ENCODE measurements at regions not wholly inside any gene's neighbourhood (a gene's known extent, or its start where the extent isn't known, plus 50 kb on each side); places are given as distances from the start of the nearest gene placed in this dataset.

DNA sequence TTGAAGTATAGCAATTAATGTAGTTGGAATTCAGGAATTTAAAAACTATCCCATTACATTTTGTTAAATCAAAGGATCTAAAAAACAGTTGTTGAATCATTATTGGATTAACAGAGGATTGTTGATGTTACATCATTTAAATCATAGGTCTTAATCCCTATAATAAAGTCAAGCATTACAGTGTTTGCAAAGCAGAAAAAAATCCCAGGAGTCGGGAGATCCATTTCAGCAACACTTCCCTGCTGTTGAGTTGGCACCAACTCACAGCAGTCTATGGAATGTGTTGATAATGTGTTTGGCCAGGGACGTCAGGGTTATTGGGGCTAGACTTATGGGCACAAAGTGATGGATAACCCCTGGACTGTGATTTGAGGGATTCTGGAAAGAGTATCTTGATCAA, 99.1 kb upstream of the TMTC1 start:
- no peak overlapping the region for H3K4me2 ChIP-seq (replicated peaks; ENCODE audit: low read depth, low read length, poor library complexity, severe bottlenecking)
- H3K4me1 Mint-ChIP-seq = no peaks in the 10 kb centered on the region
- no peak overlapping the region for H2AFZ ChIP-seq (ENCODE audit: insufficient read depth, low read depth, low read length, poor library complexity, severe bottlenecking)
- no peaks in the 10 kb centered on the region for H3K27me3 ChIP-seq (replicated peaks in 1 of 4; ENCODE audit: control extremely low read depth in 1 of 4, control insufficient read depth in 3 of 4, insufficient read depth in 4 of 4, low read length in 3 of 4)
- TF ChIP-seq, protein P1, sequence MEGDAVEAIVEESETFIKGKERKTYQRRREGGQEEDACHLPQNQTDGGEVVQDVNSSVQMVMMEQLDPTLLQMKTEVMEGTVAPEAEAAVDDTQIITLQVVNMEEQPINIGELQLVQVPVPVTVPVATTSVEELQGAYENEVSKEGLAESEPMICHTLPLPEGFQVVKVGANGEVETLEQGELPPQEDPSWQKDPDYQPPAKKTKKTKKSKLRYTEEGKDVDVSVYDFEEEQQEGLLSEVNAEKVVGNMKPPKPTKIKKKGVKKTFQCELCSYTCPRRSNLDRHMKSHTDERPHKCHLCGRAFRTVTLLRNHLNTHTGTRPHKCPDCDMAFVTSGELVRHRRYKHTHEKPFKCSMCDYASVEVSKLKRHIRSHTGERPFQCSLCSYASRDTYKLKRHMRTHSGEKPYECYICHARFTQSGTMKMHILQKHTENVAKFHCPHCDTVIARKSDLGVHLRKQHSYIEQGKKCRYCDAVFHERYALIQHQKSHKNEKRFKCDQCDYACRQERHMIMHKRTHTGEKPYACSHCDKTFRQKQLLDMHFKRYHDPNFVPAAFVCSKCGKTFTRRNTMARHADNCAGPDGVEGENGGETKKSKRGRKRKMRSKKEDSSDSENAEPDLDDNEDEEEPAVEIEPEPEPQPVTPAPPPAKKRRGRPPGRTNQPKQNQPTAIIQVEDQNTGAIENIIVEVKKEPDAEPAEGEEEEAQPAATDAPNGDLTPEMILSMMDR (IDR thresholded peaks at IDR 0.05) = no peak
- no peak for TF ChIP-seq EZH2 (IDR thresholded peaks at IDR 0.05; ENCODE audit: borderline replicate concordance, insufficient read depth, low read depth, low read length, poor library complexity, severe bottlenecking)
- H3K27me3 Mint-ChIP-seq = no peaks in the 10 kb centered on the region
- H3K9ac ChIP-seq (ENCODE audit: low read length) = no peak overlapping the region
- no peak overlapping the region for H3K27ac ChIP-seq (ENCODE audit: low read length in 2 of 2)
- no peak overlapping the region for H3K4me3 Mint-ChIP-seq
- no peaks in the 10 kb centered on the region for H4K20me1 ChIP-seq (ENCODE audit: control insufficient read depth, insufficient read depth, low read length, poor library complexity, severe bottlenecking)
- 80% methylated on average over 1 of the region's 2 CpGs for WGBS (ENCODE audit: insufficient coverage)
- ATAC-seq (ENCODE audit: low read depth) (no peak), DNase-seq (no peak)
- CTCF ChIA-PET = no interaction called here
- peaks cover 13% of the 10 kb centered on the region for H3K9me3 Mint-ChIP-seq (ENCODE audit: insufficient read depth)
- no peak overlapping the region for H3K4me3 ChIP-seq (ENCODE audit: control extremely low read depth in 1 of 5, extremely low read depth in 1 of 5, insufficient read depth in 1 of 5, low read depth in 2 of 5, low read length in 4 of 5)
- intact Hi-C loops (cut with micrococcal nuclease) = no loop called here
- POLR2A ChIA-PET = no interaction called here
- no peak overlapping the region for H3K27ac Mint-ChIP-seq
- peaks cover 0 to 8% (median 0%) of the 10 kb centered on the region in 3 donors for H3K9me3 ChIP-seq (ENCODE audit: control extremely low read depth in 1 of 3, control insufficient read depth in 2 of 3, insufficient read depth in 1 of 3, low read length in 2 of 3)
- H3K36me3 ChIP-seq (replicated peaks in 1 of 2; ENCODE audit: control extremely low read depth in 1 of 2, control insufficient read depth in 1 of 2, extremely low read depth in 1 of 2, insufficient read depth in 2 of 2, low read length in 1 of 2) = no peaks in the 10 kb centered on the region
- H3K79me2 ChIP-seq (ENCODE audit: control insufficient read depth, insufficient read depth, low read length) = no peaks in the 10 kb centered on the region
- H3K4me1 ChIP-seq (ENCODE audit: control insufficient read depth in 2 of 2, insufficient read depth in 2 of 2, low read length in 2 of 2) = no peaks in the 10 kb centered on the region

DNA sequence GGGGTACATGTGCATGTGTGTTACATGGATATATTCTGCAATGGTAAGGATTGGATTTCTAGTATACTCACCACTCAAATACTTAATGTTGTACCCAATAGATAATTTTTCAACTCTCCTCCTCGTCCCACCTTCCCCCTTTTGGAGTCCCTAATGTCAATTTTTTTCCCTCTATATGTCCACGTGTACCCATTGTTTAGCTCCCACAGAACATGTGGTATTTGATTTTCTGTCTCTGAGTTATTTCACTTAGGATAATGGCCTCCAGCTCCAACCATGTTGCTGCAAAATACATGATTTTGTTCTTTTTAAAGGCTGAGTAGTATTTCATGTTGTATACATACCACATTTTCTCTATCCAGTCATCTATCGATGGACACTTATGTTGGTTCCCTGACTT, 97.2 kb upstream of the TMTC1 start:
- H3K27ac ChIP-seq (ENCODE audit: low read length in 2 of 2) = no peak overlapping the region
- TF ChIP-seq, protein P1 (IDR thresholded peaks at IDR 0.05) = no peak
- TF ChIP-seq EZH2 (IDR thresholded peaks at IDR 0.05; ENCODE audit: borderline replicate concordance, insufficient read depth, low read depth, low read length, poor library complexity, severe bottlenecking) = no peak
- no peaks in the 10 kb centered on the region for H3K79me2 ChIP-seq (ENCODE audit: control insufficient read depth, insufficient read depth, low read length)
- no peak overlapping the region for H3K4me3 Mint-ChIP-seq
- no peaks in the 10 kb centered on the region for H3K4me1 ChIP-seq (ENCODE audit: control insufficient read depth in 2 of 2, insufficient read depth in 2 of 2, low read length in 2 of 2)
- H2AFZ ChIP-seq (ENCODE audit: insufficient read depth, low read depth, low read length, poor library complexity, severe bottlenecking) = no peak overlapping the region
- H3K9me3 Mint-ChIP-seq (ENCODE audit: insufficient read depth) = peaks cover 13% of the 10 kb centered on the region
- no peaks in the 10 kb centered on the region for H3K27me3 Mint-ChIP-seq
- DNase-seq (no peak), ATAC-seq (ENCODE audit: low read depth) (no peak)
- CTCF ChIA-PET = no interaction called here
- H4K20me1 ChIP-seq (ENCODE audit: control insufficient read depth, insufficient read depth, low read length, poor library complexity, severe bottlenecking) = no peaks in the 10 kb centered on the region
- H3K4me2 ChIP-seq (replicated peaks; ENCODE audit: low read depth, low read length, poor library complexity, severe bottlenecking) = no peak overlapping the region
- H3K27me3 ChIP-seq (replicated peaks in 1 of 4; ENCODE audit: control extremely low read depth in 1 of 4, control insufficient read depth in 3 of 4, insufficient read depth in 4 of 4, low read length in 3 of 4) = no peaks in the 10 kb centered on the region
- POLR2A ChIA-PET = no interaction called here
- no peaks in the 10 kb centered on the region for H3K4me1 Mint-ChIP-seq
- intact Hi-C loops (cut with micrococcal nuclease) = no loop called here
- no peak overlapping the region for H3K27ac Mint-ChIP-seq
- H3K9ac ChIP-seq (ENCODE audit: low read length) = no peak overlapping the region
- WGBS (ENCODE audit: insufficient coverage) = no CpG with 5 or more reads among the region's 3 CpGs
- no peaks in the 10 kb centered on the region for H3K36me3 ChIP-seq (replicated peaks in 1 of 2; ENCODE audit: control extremely low read depth in 1 of 2, control insufficient read depth in 1 of 2, extremely low read depth in 1 of 2, insufficient read depth in 2 of 2, low read length in 1 of 2)
- H3K9me3 ChIP-seq (ENCODE audit: control extremely low read depth in 1 of 3, control insufficient read depth in 2 of 3, insufficient read depth in 1 of 3, low read length in 2 of 3) = peaks cover 0 to 5% (median 2%) of the 10 kb centered on the region in 3 donors
- no peak overlapping the region for H3K4me3 ChIP-seq (ENCODE audit: control extremely low read depth in 1 of 5, extremely low read depth in 1 of 5, insufficient read depth in 1 of 5, low read depth in 2 of 5, low read length in 4 of 5)
